ENCODE measurements at regions not wholly inside any gene's neighbourhood (a gene's known extent, or its start where the extent isn't known, plus 50 kb on each side); places are given as distances from the start of the nearest gene placed in this dataset.
"Not testable (repeated sequence)": the region's sequence is repeated elsewhere in the genome, so short reads cannot be mapped to it uniquely, and the experiment has no call there.

GRCh38 chr7:55721004-55721403, 141.5 kb downstream of the SEPTIN14 start:
- TF ChIP-seq POLR2A (IDR thresholded peaks at IDR 0.05; ENCODE audit: low read length); GATA1 (IDR thresholded peaks at IDR 0.05; ENCODE audit: low read depth, low read length): not testable (repeated sequence)

Data from erythroblast (primary cell).